NT2/D1 (cell line): ENCODE measurements at regions not wholly inside any gene's neighbourhood (a gene's known extent, or its start where the extent isn't known, plus 50 kb on each side); places are given as distances from the start of the nearest gene placed in this dataset.

Source experiments
- SUZ12 ChIP-seq: IDR thresholded peaks from 2 replicates; pipeline ENCODE4 v1.6.1; 2011; ENCODE audit not compliant: insufficient read length, insufficient read depth; ENCODE audit errors: extremely low read depth
- YY1 ChIP-seq: IDR thresholded peaks from 2 replicates; pipeline ENCODE4 v1.6.1; 2011; ENCODE audit not compliant: insufficient read length, insufficient read depth

- TF ChIP-seq YY1, result no peak
- TF ChIP-seq SUZ12, result no peak
These were observed 416.0 kb upstream of the TMCO5A start for GRCh38 chr15:37518436-37518835.
